GM23338 (cell line): ENCODE measurements at regions not wholly inside any gene's neighbourhood (a gene's known extent, or its start where the extent isn't known, plus 50 kb on each side); places are given as distances from the start of the nearest gene placed in this dataset.

ENCODE experiments used
- ATAC-seq: fragments of 200-7000 bp; cut with Tn5 transposase; 3 replicates; pipeline ENCODE4 v1.9.1; 2020
- DNase-seq: peaks from one replicate; pipeline ENCODE4 v3.0.0-alpha.2; 2015; ENCODE audit warnings: low spot score
- H2AFZ ChIP-seq: fragments of 200-600 bp; sonication (generic); 2 replicates; pipeline ENCODE4 v1.8.0; 2016; ENCODE audit warnings: antibody characterized with exemption, mild to moderate bottlenecking, moderate library complexity
- H3F3A ChIP-seq: fragments of 200-600 bp; sonication (generic); replicated peaks from 2 replicates; pipeline ENCODE4 v1.8.0; 2017; ENCODE audit warnings: antibody characterized with exemption, mixed run types, low read depth
- H3K27ac ChIP-seq: fragments of 200-600 bp; sonication (generic); 2 replicates; pipeline ENCODE4 v1.6.1; 2016; ENCODE audit warnings: low read depth
- H3K27me3 ChIP-seq: fragments of 200-600 bp; sonication (generic); 2 replicates; pipeline ENCODE4 v1.8.0; 2016; ENCODE audit warnings: mild to moderate bottlenecking, mixed run types, moderate library complexity; ENCODE audit not compliant: insufficient read depth
- H3K36me3 ChIP-seq: fragments of 200-600 bp; sonication (generic); 2 replicates; pipeline ENCODE4 v1.8.0; 2016; ENCODE audit warnings: mild to moderate bottlenecking; ENCODE audit not compliant: insufficient read depth
- H3K4me1 ChIP-seq: fragments of 200-600 bp; sonication (generic); 2 replicates; pipeline ENCODE4 v1.8.0; 2016; ENCODE audit warnings: mild to moderate bottlenecking, moderate library complexity; ENCODE audit not compliant: insufficient read depth
- H3K4me2 ChIP-seq: fragments of 200-600 bp; sonication (generic); 2 replicates; pipeline ENCODE4 v1.7.1; 2017; ENCODE audit warnings: mixed run types
- H3K4me3 ChIP-seq: fragments of 200-600 bp; sonication (generic); 2 replicates; pipeline ENCODE4 v1.6.1; 2016; ENCODE audit warnings: mixed run types
- H3K79me2 ChIP-seq: fragments of 200-600 bp; sonication (generic); replicated peaks from 2 replicates; pipeline ENCODE4 v1.8.0; 2017; ENCODE audit warnings: mild to moderate bottlenecking; ENCODE audit not compliant: insufficient read depth
- H3K9me2 ChIP-seq: fragments of 200-600 bp; sonication (generic); 2 replicates; pipeline ENCODE4 v1.8.0; 2017; ENCODE audit not compliant: insufficient read depth
- H4K20me1 ChIP-seq: fragments of 200-600 bp; sonication (generic); replicated peaks from 2 replicates; pipeline ENCODE4 v1.8.0; 2017; ENCODE audit warnings: mild to moderate bottlenecking; ENCODE audit not compliant: insufficient read depth
- H3K27ac Mint-ChIP-seq: 2 replicates; pipeline ENCODE4 v1.8.0; 2020; ENCODE audit warnings: inconsistent platforms, mild to moderate bottlenecking, moderate library complexity, mixed read lengths
- H3K27me3 Mint-ChIP-seq: 3 replicates; pipeline ENCODE4 v1.8.0; 2022; ENCODE audit warnings: low read depth, mild to moderate bottlenecking, moderate library complexity, mixed read lengths, inconsistent platforms; ENCODE audit not compliant: insufficient read depth, poor library complexity
- H3K36me3 Mint-ChIP-seq: 3 replicates; pipeline ENCODE4 v1.8.0; 2021; ENCODE audit warnings: low read depth, mild to moderate bottlenecking, inconsistent platforms, moderate library complexity, mixed read lengths
- H3K4me1 Mint-ChIP-seq: 3 replicates; pipeline ENCODE4 v1.8.0; 2020; ENCODE audit warnings: mild to moderate bottlenecking, inconsistent platforms, mixed read lengths
- H3K4me3 Mint-ChIP-seq: 3 replicates; pipeline ENCODE4 v1.8.0; 2021; ENCODE audit warnings: moderate library complexity, mild to moderate bottlenecking, inconsistent platforms, mixed read lengths
- H3K9me3 Mint-ChIP-seq: 3 replicates; pipeline ENCODE4 v1.8.0; 2020; ENCODE audit warnings: moderate library complexity, mild to moderate bottlenecking, inconsistent platforms, mixed read lengths
- CREB1 ChIP-seq: fragments of 250-450 bp; sonication (Bioruptor Pico); IDR thresholded peaks from 2 replicates; pipeline ENCODE4 v1.5.0; 2020; ENCODE audit warnings: low read depth, mild to moderate bottlenecking, moderate library complexity
- ETS1 ChIP-seq: IDR thresholded peaks from 2 replicates; pipeline ENCODE4 v1.6.1; 2016; ENCODE audit warnings: antibody characterized with exemption
- EZH2 ChIP-seq: fragments of 200-600 bp; sonication (generic); IDR thresholded peaks from one replicate; pipeline ENCODE4 v1.8.0; 2017; ENCODE audit warnings: antibody characterized with exemption, mild to moderate bottlenecking, low read depth; ENCODE audit not compliant: unreplicated experiment
- EZH2phosphoT487 ChIP-seq: fragments of 200-600 bp; sonication (generic); IDR thresholded peaks from one replicate; pipeline ENCODE4 v1.8.1; 2018; ENCODE audit warnings: antibody characterized with exemption; ENCODE audit not compliant: unreplicated experiment
- JUNB ChIP-seq: IDR thresholded peaks from one replicate; pipeline ENCODE4 v1.6.1; 2016; ENCODE audit warnings: antibody characterized with exemption; ENCODE audit not compliant: unreplicated experiment
- NANOG ChIP-seq: IDR thresholded peaks from 2 replicates; pipeline ENCODE4 v1.6.1; 2016; ENCODE audit warnings: antibody characterized with exemption, borderline replicate concordance
- POLR2AphosphoS5 ChIP-seq: IDR thresholded peaks from 2 replicates; pipeline ENCODE4 v1.6.1; 2016; ENCODE audit warnings: antibody characterized with exemption, low read depth
- STAT1 ChIP-seq: IDR thresholded peaks from one replicate; pipeline ENCODE4 v1.6.1; 2016; ENCODE audit warnings: antibody characterized with exemption; ENCODE audit not compliant: unreplicated experiment
- ZNF114 ChIP-seq: fragments of 250-450 bp; sonication (Bioruptor Pico); IDR thresholded peaks from 2 replicates; pipeline ENCODE4 v1.5.0; 2020; ENCODE audit warnings: mild to moderate bottlenecking, moderate library complexity
- ZNF331 ChIP-seq: fragments of 250-450 bp; sonication (Bioruptor Pico); IDR thresholded peaks from 2 replicates; pipeline ENCODE4 v1.5.0; 2020; ENCODE audit warnings: low read depth, mild to moderate bottlenecking, moderate library complexity
- ZNF462 ChIP-seq: fragments of 250-450 bp; sonication (Bioruptor Pico); IDR thresholded peaks from 2 replicates; pipeline ENCODE4 v1.5.0; 2020; ENCODE audit warnings: mild to moderate bottlenecking, moderate library complexity
- TF ChIP-seq, protein P1 (sequence below), 2 experiments: fragments of 200-600 bp in 1 of 2; sonication (generic) in 1 of 2; conservative IDR thresholded peaks; 2 replicates each; pipeline versions ENCODE4 v1.5.1 to v1.6.1; 2016 to 2017; ENCODE audit warnings: antibody characterized with exemption in 2 of 2, low read depth in 2 of 2, mild to moderate bottlenecking in 2 of 2, moderate library complexity in 1 of 2
- TF ChIP-seq, protein P2 (sequence below): IDR thresholded peaks from one replicate; pipeline ENCODE4 v1.6.1; 2018; ENCODE audit warnings: antibody characterized with exemption; ENCODE audit not compliant: unreplicated experiment

DNA sequence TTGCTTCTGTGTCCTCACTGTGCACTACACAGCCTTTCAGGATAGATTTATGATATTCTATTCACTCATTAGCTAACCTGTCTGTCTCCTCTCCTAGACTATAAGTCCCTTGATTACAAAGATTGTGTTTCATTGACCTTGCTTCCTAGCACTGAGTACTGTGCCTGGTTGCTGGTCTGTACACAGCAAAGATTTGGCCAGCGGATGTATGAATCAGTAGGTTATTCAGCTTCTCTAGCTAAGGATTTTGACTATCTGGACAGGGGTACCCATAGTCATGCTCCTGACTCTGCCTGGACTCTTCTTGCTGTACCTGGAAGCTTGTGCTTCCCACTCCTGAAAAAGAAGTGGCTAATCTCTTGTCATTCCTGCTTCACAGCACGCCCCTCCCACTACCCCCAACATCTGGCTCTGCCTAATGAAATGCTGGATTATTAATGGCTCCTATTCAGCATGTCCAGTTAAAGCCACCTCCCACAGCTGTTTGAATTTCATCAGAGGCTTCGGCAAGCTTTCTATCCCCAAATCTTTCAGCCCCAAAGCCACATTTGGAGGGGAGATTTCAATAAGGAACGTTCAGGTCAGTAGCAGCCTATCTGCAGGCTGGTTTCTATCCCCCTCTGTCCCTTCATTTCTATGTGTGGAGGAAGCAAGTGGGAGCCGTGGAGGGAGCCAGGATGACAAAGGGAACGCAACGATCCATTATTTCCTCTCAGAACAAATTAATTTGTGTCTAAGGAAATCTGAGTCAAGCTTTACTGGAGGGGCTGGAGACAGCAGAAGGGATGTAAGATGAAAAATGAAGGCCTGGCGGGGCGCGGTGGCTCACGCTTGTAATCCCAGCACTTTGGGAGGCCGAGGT, 64.8 kb upstream of the PPM1J start:
- H3K9me2 ChIP-seq: no peaks in the 10 kb centered on the region
- H3K36me3 Mint-ChIP-seq: peaks cover 10% of the 10 kb centered on the region
- no peak overlapping the region for H3K4me2 ChIP-seq
- no peaks in the 10 kb centered on the region for H3F3A ChIP-seq
- peaks cover 26% of the 10 kb centered on the region for H3K9me3 Mint-ChIP-seq
- peaks cover 4% of the 10 kb centered on the region for H3K4me1 Mint-ChIP-seq
- peaks cover 3% of the 10 kb centered on the region for H3K27me3 Mint-ChIP-seq
- H3K36me3 ChIP-seq: no peaks in the 10 kb centered on the region
- no peak for DNase-seq
- H3K27me3 ChIP-seq: no peaks in the 10 kb centered on the region
- no peaks in the 10 kb centered on the region for H3K4me1 ChIP-seq
- H4K20me1 ChIP-seq: no peaks in the 10 kb centered on the region
- no peaks in the 10 kb centered on the region for H3K79me2 ChIP-seq
- H2AFZ ChIP-seq: no peak overlapping the region
- no peak for TF ChIP-seq NANOG
- no peak for TF ChIP-seq JUNB
- no peak for TF ChIP-seq STAT1
- TF ChIP-seq POLR2AphosphoS5: no peak
- no peak for TF ChIP-seq ZNF331
- no peak for TF ChIP-seq CREB1 (CRISPR knock-in tag)
- TF ChIP-seq EZH2phosphoT487: no peak
- TF ChIP-seq, protein P1, sequence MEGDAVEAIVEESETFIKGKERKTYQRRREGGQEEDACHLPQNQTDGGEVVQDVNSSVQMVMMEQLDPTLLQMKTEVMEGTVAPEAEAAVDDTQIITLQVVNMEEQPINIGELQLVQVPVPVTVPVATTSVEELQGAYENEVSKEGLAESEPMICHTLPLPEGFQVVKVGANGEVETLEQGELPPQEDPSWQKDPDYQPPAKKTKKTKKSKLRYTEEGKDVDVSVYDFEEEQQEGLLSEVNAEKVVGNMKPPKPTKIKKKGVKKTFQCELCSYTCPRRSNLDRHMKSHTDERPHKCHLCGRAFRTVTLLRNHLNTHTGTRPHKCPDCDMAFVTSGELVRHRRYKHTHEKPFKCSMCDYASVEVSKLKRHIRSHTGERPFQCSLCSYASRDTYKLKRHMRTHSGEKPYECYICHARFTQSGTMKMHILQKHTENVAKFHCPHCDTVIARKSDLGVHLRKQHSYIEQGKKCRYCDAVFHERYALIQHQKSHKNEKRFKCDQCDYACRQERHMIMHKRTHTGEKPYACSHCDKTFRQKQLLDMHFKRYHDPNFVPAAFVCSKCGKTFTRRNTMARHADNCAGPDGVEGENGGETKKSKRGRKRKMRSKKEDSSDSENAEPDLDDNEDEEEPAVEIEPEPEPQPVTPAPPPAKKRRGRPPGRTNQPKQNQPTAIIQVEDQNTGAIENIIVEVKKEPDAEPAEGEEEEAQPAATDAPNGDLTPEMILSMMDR (conservative IDR thresholded peaks at IDR 0.05; ENCODE audit: low read depth in 2 of 2): no peak
- no peak for TF ChIP-seq ETS1
- TF ChIP-seq, protein P2, sequence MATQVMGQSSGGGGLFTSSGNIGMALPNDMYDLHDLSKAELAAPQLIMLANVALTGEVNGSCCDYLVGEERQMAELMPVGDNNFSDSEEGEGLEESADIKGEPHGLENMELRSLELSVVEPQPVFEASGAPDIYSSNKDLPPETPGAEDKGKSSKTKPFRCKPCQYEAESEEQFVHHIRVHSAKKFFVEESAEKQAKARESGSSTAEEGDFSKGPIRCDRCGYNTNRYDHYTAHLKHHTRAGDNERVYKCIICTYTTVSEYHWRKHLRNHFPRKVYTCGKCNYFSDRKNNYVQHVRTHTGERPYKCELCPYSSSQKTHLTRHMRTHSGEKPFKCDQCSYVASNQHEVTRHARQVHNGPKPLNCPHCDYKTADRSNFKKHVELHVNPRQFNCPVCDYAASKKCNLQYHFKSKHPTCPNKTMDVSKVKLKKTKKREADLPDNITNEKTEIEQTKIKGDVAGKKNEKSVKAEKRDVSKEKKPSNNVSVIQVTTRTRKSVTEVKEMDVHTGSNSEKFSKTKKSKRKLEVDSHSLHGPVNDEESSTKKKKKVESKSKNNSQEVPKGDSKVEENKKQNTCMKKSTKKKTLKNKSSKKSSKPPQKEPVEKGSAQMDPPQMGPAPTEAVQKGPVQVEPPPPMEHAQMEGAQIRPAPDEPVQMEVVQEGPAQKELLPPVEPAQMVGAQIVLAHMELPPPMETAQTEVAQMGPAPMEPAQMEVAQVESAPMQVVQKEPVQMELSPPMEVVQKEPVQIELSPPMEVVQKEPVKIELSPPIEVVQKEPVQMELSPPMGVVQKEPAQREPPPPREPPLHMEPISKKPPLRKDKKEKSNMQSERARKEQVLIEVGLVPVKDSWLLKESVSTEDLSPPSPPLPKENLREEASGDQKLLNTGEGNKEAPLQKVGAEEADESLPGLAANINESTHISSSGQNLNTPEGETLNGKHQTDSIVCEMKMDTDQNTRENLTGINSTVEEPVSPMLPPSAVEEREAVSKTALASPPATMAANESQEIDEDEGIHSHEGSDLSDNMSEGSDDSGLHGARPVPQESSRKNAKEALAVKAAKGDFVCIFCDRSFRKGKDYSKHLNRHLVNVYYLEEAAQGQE: no peak
- TF ChIP-seq ZNF462 (CRISPR knock-in tag): no peak
- no peak for TF ChIP-seq EZH2
- no peak for TF ChIP-seq ZNF114
- H3K4me3 Mint-ChIP-seq: no peak overlapping the region
- H3K27ac ChIP-seq: no peak overlapping the region
- no peak for ATAC-seq
- H3K4me3 ChIP-seq: no peak overlapping the region
- no peak overlapping the region for H3K27ac Mint-ChIP-seq
